IPS-20b (cell line): ENCODE measurements at regions not wholly inside any gene's neighbourhood (a gene's known extent, or its start where the extent isn't known, plus 50 kb on each side); places are given as distances from the start of the nearest gene placed in this dataset.
"Not testable (repeated sequence)": the region's sequence is repeated elsewhere in the genome, so short reads cannot be mapped to it uniquely, and the experiment has no call there.

Experiments used
- H3K27ac ChIP-seq: one replicate; pipeline ENCODE4 v1.5.1; 2013; ENCODE audit warnings: low read length
- H3K27me3 ChIP-seq: 2 replicates; pipeline ENCODE4 v1.6.1; 2013; ENCODE audit warnings: mild to moderate bottlenecking, low read length, inconsistent platforms; ENCODE audit not compliant: insufficient read depth
- H3K36me3 ChIP-seq: 2 replicates; pipeline ENCODE4 v1.6.1; 2013; ENCODE audit warnings: low read depth, mild to moderate bottlenecking, inconsistent platforms, low read length, moderate library complexity; ENCODE audit not compliant: insufficient read depth
- H3K4me1 ChIP-seq: 2 replicates; pipeline ENCODE4 v1.6.1; 2013; ENCODE audit warnings: mild to moderate bottlenecking, control low read depth, inconsistent platforms, low read length, moderate library complexity; ENCODE audit not compliant: insufficient read depth
- H3K4me3 ChIP-seq: 2 replicates; pipeline ENCODE4 v1.5.1; 2013; ENCODE audit warnings: mild to moderate bottlenecking, low read length, inconsistent platforms
- H3K9ac ChIP-seq: 2 replicates; pipeline ENCODE4 v1.6.1; 2013; ENCODE audit warnings: low read depth, mild to moderate bottlenecking, inconsistent platforms, low read length, moderate library complexity
- H3K9me3 ChIP-seq: 2 replicates; pipeline ENCODE4 v1.6.1; 2013; ENCODE audit warnings: mild to moderate bottlenecking, low read depth, low read length, inconsistent platforms; ENCODE audit not compliant: insufficient read depth

GRCh38 chr1:209155546-209155945 is 428.0 kb upstream of the CAMK1G start:
- no peaks in the 10 kb centered on the region for H3K36me3 ChIP-seq
- H3K27me3 ChIP-seq: no peaks in the 10 kb centered on the region
- no peak overlapping the region for H3K4me3 ChIP-seq
- no peak overlapping the region for H3K9ac ChIP-seq
- H3K27ac ChIP-seq: no peak overlapping the region
- no peaks in the 10 kb centered on the region for H3K9me3 ChIP-seq
- peaks cover 36% of the 10 kb centered on the region for H3K4me1 ChIP-seq

GRCh38 chr1:209156991-209157390 is 426.5 kb upstream of the CAMK1G start:
- Histone ChIP-seq H3K27ac (no peak overlapping the region), H3K27me3 (no peaks in the 10 kb centered on the region), H3K4me1 (peaks cover 36% of the 10 kb centered on the region), H3K9me3 (no peaks in the 10 kb centered on the region), H3K9ac (peak overlapping the region; percentile 26; the same call in 1 of the 2 replicates), H3K4me3 (peak overlapping the region; percentile 27; the same call in 1 of the 2 replicates), H3K36me3 (no peaks in the 10 kb centered on the region)

- Histone ChIP-seq H3K9ac (peak overlapping the region; percentile 32; the same call in 1 of the 2 replicates), H3K27ac (no peak overlapping the region), H3K36me3 (no peaks in the 10 kb centered on the region), H3K4me3 (0 out of 2 replicates have a peak overlapping the region, but pooled peaks have one; percentile 27), H3K4me1 (peaks cover 36% of the 10 kb centered on the region), H3K9me3 (no peaks in the 10 kb centered on the region), H3K27me3 (no peaks in the 10 kb centered on the region)
Measured at GRCh38 chr1:209157546-209158249, 425.8 kb upstream of the CAMK1G start.

DNA sequence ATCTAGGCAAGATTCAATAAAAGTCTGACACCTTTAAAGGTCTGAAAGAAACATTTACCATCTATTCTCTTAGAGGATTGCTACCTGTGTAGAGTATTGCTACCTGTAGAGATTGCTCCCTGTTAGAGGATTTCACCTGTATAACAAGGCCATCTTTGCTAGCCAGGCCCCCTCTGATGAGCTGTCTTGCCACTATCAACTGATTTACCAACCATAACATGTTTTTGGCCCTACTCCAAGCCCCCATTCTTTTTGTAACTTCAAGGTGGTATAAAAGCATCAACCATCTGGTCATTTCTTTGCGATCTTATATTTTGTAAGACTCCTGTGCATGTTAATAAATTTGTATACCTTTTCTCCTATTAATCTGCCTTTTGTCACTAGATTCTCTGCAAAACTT is 424.7 kb upstream of the CAMK1G start:
- Histone ChIP-seq H3K27ac (no peak overlapping the region), H3K9me3 (no peaks in the 10 kb centered on the region), H3K9ac (no peak overlapping the region), H3K36me3 (no peaks in the 10 kb centered on the region), H3K4me3 (no peak overlapping the region), H3K27me3 (no peaks in the 10 kb centered on the region), H3K4me1 (peaks cover 36% of the 10 kb centered on the region)

- H3K4me3 ChIP-seq: no peak overlapping the region
- no peak overlapping the region for H3K27ac ChIP-seq
- no peaks in the 10 kb centered on the region for H3K9me3 ChIP-seq
- H3K9ac ChIP-seq: no peak overlapping the region
- H3K27me3 ChIP-seq: no peaks in the 10 kb centered on the region
- H3K36me3 ChIP-seq: no peaks in the 10 kb centered on the region
- peaks cover 31% of the 10 kb centered on the region for H3K4me1 ChIP-seq
Measured at GRCh38 chr1:209160230-209160629, 423.3 kb upstream of the CAMK1G start.

DNA sequence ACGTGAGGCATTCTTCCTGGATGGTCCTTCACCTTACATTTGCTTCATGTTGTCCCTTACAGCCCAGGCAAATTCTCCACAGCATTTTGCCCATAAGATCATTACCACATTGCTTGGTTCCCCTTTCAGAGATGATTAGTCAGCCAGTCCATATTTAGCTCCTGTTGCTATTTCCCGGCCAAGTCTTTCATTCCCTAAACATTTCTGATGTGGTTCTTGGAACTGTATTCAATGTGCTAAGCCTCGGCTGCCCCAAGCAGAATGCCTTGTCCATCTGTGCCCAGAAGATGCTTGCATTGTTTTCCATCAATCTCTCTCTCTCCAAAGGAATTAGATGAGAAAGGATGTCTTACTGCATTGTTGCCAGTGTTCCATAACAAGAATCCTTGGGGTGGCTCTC is 420.9 kb upstream of the CAMK1G start:
- no peaks in the 10 kb centered on the region for H3K36me3 ChIP-seq
- H3K27ac ChIP-seq: no peak overlapping the region
- no peak overlapping the region for H3K4me3 ChIP-seq
- H3K4me1 ChIP-seq: peaks cover 14% of the 10 kb centered on the region; the same call in 1 of the 2 replicates
- H3K9me3 ChIP-seq: peaks cover 8% of the 10 kb centered on the region
- H3K27me3 ChIP-seq: no peaks in the 10 kb centered on the region
- H3K9ac ChIP-seq: no peak overlapping the region

DNA sequence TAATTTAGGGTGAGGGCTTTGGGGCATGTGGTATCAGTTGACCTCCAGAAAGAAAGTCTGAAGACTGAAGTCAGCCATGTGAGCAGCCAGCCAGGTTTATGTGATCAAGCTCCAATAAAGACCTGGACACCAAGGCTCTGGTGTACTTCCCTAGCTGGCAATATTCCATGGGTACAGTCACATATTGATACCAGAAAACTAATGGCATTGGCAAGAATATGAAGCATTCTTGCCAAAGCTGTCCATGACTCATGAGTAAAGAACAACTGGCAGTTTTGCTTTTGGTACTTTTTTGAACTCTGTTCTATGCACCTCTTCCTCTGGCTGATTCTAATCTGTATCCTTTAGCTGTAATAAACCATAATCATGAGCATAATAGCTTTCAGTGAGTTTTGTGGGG is 415.3 kb upstream of the CAMK1G start:
- Histone ChIP-seq H3K9ac (no peak overlapping the region), H3K27ac (no peak overlapping the region), H3K4me3 (no peak overlapping the region), H3K27me3 (no peaks in the 10 kb centered on the region), H3K36me3 (no peaks in the 10 kb centered on the region), H3K9me3 (peaks cover 8% of the 10 kb centered on the region), H3K4me1 (no peaks in the 10 kb centered on the region)

DNA sequence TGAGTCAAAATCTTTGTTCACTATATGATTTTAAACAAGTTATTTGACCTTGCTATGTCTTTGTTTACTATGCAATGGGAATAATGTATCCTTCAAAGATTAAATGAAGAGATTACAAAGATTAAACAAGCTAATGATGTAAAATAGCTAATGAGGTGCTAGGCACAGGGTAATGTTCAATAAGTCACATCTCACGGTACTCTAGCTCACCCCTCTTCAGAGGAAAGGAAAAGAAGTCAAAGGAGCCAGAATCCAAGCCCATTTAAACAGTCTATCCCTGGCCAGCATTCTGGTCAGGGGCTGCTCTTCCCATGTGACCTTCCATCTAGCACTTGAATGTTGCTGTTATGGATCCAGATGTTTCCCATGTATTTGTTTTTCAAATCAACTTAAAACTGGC is 412.4 kb upstream of the CAMK1G start:
- Histone ChIP-seq H3K27ac (no peak overlapping the region), H3K9ac (no peak overlapping the region), H3K9me3 (peaks cover 8% of the 10 kb centered on the region), H3K27me3 (no peaks in the 10 kb centered on the region), H3K4me3 (no peak overlapping the region), H3K4me1 (no peaks in the 10 kb centered on the region), H3K36me3 (no peaks in the 10 kb centered on the region)

GRCh38 chr1:209172286-209172685 is 411.2 kb upstream of the CAMK1G start:
- Histone ChIP-seq H3K4me1 (no peaks in the 10 kb centered on the region), H3K27ac (no peak overlapping the region), H3K9ac (no peak overlapping the region), H3K36me3 (no peaks in the 10 kb centered on the region), H3K27me3 (no peaks in the 10 kb centered on the region), H3K4me3 (no peak overlapping the region), H3K9me3 (no peaks in the 10 kb centered on the region)

DNA sequence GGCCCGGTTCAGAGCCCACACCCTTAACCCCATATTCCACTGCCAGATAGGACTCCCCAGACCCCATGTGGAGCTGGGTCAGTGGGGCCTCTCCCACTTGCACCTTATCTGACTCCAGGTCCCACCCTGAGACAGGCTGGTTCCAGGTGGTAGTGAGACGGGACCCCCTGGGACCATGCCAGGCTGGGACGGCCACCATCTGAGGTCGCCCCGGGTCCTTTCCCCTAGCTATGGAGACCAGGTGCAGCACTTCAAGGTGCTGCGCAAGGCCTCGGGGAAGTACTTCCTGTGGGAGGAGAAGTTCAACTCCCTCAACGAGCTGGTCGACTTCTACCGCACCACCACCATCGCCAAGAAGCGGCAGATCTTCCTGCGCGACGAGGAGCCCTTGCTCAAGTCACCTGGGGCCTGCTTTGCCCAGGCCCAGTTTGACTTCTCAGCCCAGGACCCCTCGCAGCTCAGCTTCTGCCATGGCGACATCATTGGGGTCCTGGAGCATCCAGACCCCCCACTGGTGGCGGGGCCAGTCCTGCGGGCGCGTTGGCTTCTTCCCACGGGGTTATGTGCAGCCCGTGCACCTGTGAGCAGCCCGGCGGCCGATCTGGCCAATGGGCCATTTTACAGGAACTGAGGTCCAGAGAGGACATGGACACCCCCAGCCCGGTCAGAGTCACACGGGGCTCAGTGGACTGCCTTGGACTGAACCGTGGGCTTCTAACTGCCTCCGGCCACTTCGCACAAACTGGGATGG is 410.5 kb upstream of the CAMK1G start:
- H3K27ac ChIP-seq, H3K27me3 ChIP-seq, H3K9ac ChIP-seq, H3K4me1 ChIP-seq, H3K9me3 ChIP-seq, H3K4me3 ChIP-seq, H3K36me3 ChIP-seq: not testable (repeated sequence)

DNA sequence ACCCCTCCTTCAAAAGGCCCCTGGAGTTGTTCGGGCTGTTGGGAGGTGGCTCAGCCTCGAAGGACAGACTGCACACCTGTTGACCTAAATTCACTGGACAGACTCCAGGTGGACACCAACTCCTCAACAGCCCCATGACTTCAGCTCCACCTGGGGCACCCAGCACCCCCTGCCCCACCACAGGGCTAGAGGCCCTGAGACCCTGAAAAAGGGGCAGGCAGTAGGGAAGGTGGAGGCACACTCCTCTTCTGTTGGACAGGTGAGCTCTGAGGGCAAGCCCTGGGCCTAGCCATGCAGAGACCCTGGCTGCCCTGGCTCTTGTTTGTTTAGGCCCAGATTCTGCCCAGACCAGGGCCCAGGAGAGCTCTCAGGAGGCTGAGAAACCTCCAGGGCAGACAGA is 409.7 kb upstream of the CAMK1G start:
- H3K4me1 ChIP-seq: not testable (repeated sequence)

DNA sequence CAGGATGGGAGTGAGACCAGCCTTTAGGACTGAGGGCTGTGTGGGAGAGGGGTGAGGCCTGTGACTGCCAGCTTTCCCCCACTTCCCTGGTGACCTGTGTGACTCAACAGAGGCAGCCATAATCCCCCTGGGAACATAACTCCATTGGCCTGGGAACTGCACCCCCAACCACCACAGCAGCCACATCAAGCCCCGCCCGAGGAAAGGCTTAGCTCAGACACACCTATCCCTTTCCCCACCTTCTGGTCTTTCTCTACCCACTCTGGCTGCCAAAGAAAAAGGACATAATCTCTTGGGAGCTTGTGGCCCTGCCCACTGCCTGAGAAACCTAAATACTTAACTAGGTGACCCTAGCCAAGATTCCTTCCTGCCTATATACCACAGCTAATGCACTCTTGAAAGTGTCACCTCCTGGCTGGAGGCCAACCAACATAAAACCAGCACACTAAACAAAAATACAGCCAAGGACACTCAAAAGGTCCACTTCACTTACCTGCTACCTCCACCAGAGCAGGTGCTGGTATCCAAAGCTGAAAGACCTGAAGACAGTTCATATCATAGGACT is 406.6 kb upstream of the CAMK1G start:
- H3K27me3 ChIP-seq: no peaks in the 10 kb centered on the region
- no peaks in the 10 kb centered on the region for H3K36me3 ChIP-seq
- H3K4me3 ChIP-seq: no peak overlapping the region
- H3K9ac ChIP-seq: no peak overlapping the region
- no peak overlapping the region for H3K27ac ChIP-seq
- no peaks in the 10 kb centered on the region for H3K4me1 ChIP-seq
- H3K9me3 ChIP-seq: peaks cover 2% of the 10 kb centered on the region; the same call in 1 of the 2 replicates

More for the DNA sequence above, 409.7 kb upstream of the CAMK1G start:
- H3K27me3 ChIP-seq, H3K9me3 ChIP-seq, H3K9ac ChIP-seq, H3K27ac ChIP-seq, H3K36me3 ChIP-seq, H3K4me3 ChIP-seq: not testable (repeated sequence)
